HG03571 (cell line): ENCODE measurements at regions not wholly inside any gene's neighbourhood (a gene's known extent, or its start where the extent isn't known, plus 50 kb on each side); places are given as distances from the start of the nearest gene placed in this dataset.

Experiments used
- ATAC-seq: cut with Tn5 transposase; IDR thresholded peaks from one replicate; pipeline ENCODE4 v1.9.1; 2021; ENCODE audit not compliant: unreplicated experiment

GRCh38 chr14:58812050-58812910, 174.5 kb downstream of the DACT1 start:
- peak; percentile 80 for ATAC-seq

DNA sequence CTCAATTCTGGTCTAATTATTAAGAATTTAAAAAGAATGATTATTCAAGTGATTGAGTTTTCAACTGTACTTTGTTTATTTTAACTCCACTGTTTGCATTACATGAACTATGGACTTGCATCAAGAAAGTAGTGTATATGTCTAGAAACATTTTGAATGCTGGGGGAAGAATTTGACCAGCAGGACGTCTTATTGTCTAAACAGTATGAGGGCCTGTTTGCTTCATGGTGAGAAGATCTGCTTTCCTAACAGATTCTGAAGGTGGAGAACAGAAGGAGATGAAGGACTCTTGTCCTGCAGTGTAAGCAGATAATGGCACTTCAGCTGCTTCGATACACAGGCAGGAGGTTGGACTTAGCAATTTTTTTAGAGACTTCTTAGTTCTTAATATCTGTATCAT, 176.0 kb downstream of the DACT1 start:
- no peak for ATAC-seq

DNA sequence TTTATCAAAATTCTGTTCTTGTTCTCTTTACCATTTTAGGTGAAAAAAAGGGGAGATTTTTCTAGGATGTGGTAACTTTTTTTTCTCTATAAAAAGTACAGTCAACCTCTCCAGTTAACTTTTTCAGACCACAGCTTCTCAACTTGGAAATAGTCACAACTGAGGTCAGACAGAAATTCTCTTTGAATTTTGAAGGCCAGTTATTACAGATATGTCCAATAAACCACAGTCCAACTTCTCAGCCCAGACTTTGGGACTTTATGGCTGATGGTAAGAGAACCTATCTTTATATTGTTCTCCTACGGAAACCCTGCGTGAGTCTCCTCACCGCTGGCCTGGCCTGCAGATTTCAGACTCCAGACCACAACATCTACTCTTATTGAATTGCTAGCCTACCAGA, 176.7 kb downstream of the DACT1 start:
- ATAC-seq = no peak

DNA sequence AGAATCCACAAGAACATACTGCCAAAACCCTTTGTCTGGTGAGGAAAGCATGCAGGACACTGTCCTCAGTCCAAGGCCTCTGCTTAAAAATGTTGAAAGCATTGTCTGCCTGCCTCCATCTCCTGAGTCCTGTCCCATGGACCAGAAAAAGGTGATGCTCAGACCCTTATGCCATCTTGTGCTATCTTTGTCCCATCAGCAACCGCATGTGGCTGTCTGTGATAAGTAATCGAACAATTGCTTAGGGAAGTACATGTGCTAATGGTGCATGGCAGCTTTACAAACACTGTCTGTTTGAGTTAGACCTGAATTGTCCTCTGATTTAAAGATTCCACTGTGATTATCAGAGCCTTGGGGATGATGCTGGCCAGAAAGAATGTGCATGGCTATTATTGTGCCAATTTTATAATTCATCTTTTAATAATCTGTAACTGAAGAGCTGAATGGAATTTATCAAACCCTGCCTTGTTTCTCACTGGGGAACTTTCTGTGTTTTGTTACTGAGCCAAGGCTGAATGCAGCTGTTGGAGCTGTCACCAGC, 177.5 kb downstream of the DACT1 start:
- ATAC-seq = no peak

- no peak for ATAC-seq
These were observed 178.0 kb downstream of the DACT1 start for GRCh38 chr14:58815794-58816193.

GRCh38 chr14:58816416-58817115, 178.8 kb downstream of the DACT1 start:
- no peak for ATAC-seq

GRCh38 chr14:58817846-58818245, 180.1 kb downstream of the DACT1 start:
- no peak for ATAC-seq

DNA sequence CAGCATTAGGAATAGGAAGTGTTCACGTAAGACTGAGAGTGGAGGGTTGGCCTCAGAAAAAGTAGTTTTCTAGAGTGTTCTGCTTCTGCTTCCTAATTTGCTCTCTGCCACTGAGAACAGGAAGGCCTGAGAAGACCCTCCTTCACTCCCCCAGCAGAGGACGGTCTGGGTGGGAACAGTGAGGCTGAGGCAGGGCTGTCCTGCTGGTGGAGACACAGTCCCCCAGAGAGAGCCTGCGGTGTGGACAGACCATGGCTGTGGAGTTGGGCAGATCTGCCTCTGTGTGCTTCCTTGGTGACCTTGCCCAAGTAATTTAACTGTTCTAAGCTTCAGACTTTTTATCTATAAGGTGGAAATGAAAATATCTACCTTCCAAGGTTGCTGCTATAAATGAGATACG, 182.3 kb downstream of the DACT1 start:
- no peak for ATAC-seq

- no peak for ATAC-seq
These were observed 183.7 kb downstream of the DACT1 start for GRCh38 chr14:58821421-58821820.

GRCh38 chr14:58822856-58823255, 185.1 kb downstream of the DACT1 start:
- no peak for ATAC-seq

GRCh38 chr14:58823312-58823711, 185.6 kb downstream of the DACT1 start:
- ATAC-seq = no peak

- ATAC-seq = no peak
These were observed 186.3 kb downstream of the DACT1 start for GRCh38 chr14:58824106-58824505.

DNA sequence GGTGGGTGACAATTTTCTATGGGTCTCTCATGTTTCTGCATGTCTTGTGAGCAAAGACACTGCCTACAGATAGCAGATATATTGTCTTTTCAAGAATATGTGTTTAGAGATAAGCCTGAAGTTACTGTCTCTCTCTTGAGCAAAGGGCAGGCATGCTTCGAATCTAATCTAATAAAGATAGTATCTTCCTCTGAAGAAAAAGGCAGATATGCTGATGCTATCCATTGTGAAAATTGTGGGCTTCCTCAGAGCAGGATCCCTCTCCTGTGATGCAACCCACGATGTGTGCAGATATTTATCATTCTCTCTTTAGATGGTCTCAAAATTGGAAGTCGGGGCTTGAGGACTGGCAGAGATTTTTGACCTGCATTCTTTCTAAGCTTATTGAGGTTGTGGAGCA, 187.0 kb downstream of the DACT1 start:
- ATAC-seq = no peak

DNA sequence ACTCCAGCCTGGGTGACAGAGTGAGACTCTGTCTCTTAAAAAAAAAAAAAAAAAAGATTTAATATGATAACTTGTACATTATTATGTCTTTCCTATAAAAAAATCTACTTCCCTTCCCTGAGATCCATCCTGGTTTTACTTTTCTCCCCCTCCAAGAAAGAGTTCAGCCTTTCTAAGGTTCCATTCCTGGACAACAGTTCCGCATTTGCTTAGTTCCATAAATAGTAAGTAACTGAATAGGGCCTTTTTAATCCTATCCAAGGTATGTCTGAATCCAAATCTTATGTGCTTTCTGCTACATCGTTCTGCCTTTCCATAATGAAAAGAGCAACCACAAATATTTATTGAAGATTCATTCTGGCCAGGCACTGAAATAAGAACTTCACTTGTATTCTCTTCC, 187.8 kb downstream of the DACT1 start:
- ATAC-seq = no peak

DNA sequence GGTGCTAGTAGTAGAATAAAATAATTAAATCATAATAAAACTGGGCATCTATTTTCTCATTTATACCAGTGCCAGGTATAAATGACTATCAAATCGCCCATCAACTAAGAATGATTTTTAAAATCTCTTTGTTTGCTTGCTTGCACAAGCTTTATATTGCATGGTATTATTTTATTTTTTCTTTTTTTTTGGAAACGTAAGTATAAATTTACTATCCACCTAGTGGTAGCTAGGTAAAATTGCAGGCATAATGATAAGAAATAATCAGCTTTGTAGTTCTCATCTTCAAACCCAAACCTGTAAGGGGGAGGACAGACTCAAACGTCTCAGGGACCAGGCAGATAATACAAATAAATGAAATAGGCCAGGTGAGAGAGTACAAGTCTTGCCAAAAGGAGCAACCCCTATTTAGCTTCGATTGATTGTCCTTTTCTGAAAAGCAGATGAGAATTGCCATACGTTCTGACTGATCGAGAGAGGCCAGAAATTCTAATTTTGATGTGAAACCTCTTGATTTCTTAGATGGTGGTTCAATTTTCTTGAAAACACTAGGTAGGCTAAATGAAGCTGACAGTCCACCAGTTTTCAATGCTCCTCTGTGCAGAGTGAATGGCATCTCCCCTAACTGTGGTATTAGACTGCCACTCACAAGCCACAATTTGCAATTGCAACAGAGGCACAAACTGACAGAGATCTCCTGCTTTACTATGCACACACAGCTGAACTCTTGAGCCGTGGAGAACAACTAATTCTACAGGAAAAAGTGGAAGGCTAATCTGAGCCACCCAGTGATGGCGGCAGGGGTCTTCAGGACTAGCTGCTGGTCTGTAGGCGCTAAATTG, 189.3 kb downstream of the DACT1 start:
- ATAC-seq = no peak

GRCh38 chr14:58828298-58828697, 190.5 kb downstream of the DACT1 start:
- no peak for ATAC-seq

GRCh38 chr14:58829594-58829993, 191.8 kb downstream of the DACT1 start:
- ATAC-seq = no peak

- ATAC-seq = no peak
These were observed 192.4 kb downstream of the DACT1 start for GRCh38 chr14:58830121-58830520.

GRCh38 chr14:58832095-58832521, 194.3 kb downstream of the DACT1 start:
- ATAC-seq = no peak

- no peak for ATAC-seq
These were observed 196.0 kb downstream of the DACT1 start for GRCh38 chr14:58833634-58834378.
